Esophagus squamous epithelium (tissue), 5 donors: ENCODE measurements at regions not wholly inside any gene's neighbourhood (a gene's known extent, or its start where the extent isn't known, plus 50 kb on each side); places are given as distances from the start of the nearest gene placed in this dataset.
"Not testable (repeated sequence)": the region's sequence is repeated elsewhere in the genome, so short reads cannot be mapped to it uniquely, and the experiment has no call there.

Experiments used
- DNase-seq: peaks from one replicate; lab custom pipeline; 2025; lab: John Stamatoyannopoulos, UW
- H3K27ac ChIP-seq, 4 donors: fragments of 200-600 bp; sonication (generic); one replicate each; pipeline ENCODE4 v1.5.1; 2016 to 2019; ENCODE audit warnings: mild to moderate bottlenecking in 1 of 4
- H3K27me3 ChIP-seq, 4 donors: fragments of 200-600 bp; sonication (generic); 1 replicate in 3 of 4; 2 replicates in 1 of 4; pipeline versions ENCODE4 v1.5.1 to v1.6.0; 2017 to 2021; ENCODE audit warnings: antibody characterized with exemption in 1 of 4
- H3K36me3 ChIP-seq, 3 donors: fragments of 200-600 bp; sonication (generic); one replicate each; pipeline ENCODE4 v1.5.1; 2016 to 2019
- H3K4me1 ChIP-seq, 3 donors: fragments of 200-600 bp; sonication (generic); one replicate each; pipeline ENCODE4 v1.5.1; 2017 to 2019
- H3K4me3 ChIP-seq, 4 donors: fragments of 200-600 bp; sonication (generic); 1 replicate in 3 of 4; 2 replicates in 1 of 4; pipeline ENCODE4 v1.5.1; 2016 to 2019; ENCODE audit warnings: mild to moderate bottlenecking in 2 of 4, moderate library complexity in 1 of 4
- H3K9me3 ChIP-seq, 3 donors: fragments of 200-600 bp; sonication (generic); one replicate each; pipeline ENCODE4 v1.5.1; 2016 to 2019
- CTCF ChIP-seq, 6 experiments: fragments of 450-650 bp in 4 of 6; fragments of 200-600 bp in 2 of 6; sonication (generic) in 2 of 6; IDR thresholded peaks; one replicate each; pipeline ENCODE4 v1.5.1; 2016 to 2019; ENCODE audit warnings: antibody characterized with exemption in 6 of 6, mild to moderate bottlenecking in 4 of 6, moderate library complexity in 4 of 6
- POLR2A ChIP-seq, 4 donors: fragments of 450-650 bp; IDR thresholded peaks; one replicate each; pipeline ENCODE4 v1.6.1; 2017; ENCODE audit warnings: antibody characterized with exemption in 4 of 4, mild to moderate bottlenecking in 4 of 4, moderate library complexity in 3 of 4
- WGBS, 2 donors: methylation state at CpG; one replicate each; pipeline ENCODE4 v1.1.5; 2018; 5-methylcytosine and 5-hydroxymethylcytosine counted together
- intact Hi-C: fragments of 100-400 bp; cut with DNase I; formaldehyde crosslinking; loops from one replicate; pipeline ENCODE4 v1.15.0; 2022
- donor health status: DM: yes; HTN: yes; CAD: no.

- intact Hi-C loops = no loop called here
- no peak for DNase-seq
- H3K27ac ChIP-seq = no peak overlapping the region
- H3K4me1 ChIP-seq = no peaks in the 10 kb centered on the region
- no peaks in the 10 kb centered on the region for H3K36me3 ChIP-seq
- no peaks in the 10 kb centered on the region for H3K27me3 ChIP-seq
- WGBS, 2 donors = 66% methylated on average over 3 of the region's 3 CpGs
- H3K4me3 ChIP-seq = no peak overlapping the region
- peaks cover 0 to 3% (median 0%) of the 10 kb centered on the region in 3 donors for H3K9me3 ChIP-seq
- no peak for TF ChIP-seq CTCF (IDR thresholded peaks at IDR 0.05)
- no peak for TF ChIP-seq POLR2A (IDR thresholded peaks at IDR 0.05)
These were observed 447.1 kb upstream of the CDH10 start for GRCh38 chr5:25091921-25092320.

GRCh38 chr5:25090854-25091253 lies 446.1 kb upstream of the CDH10 start:
- H3K4me3 ChIP-seq = no peak overlapping the region
- H3K4me1 ChIP-seq = no peaks in the 10 kb centered on the region
- TF ChIP-seq CTCF (IDR thresholded peaks at IDR 0.05) = no peak
- no peak for TF ChIP-seq POLR2A (IDR thresholded peaks at IDR 0.05)
- no peaks in the 10 kb centered on the region for H3K27me3 ChIP-seq
- no peak for DNase-seq
- no peaks in the 10 kb centered on the region for H3K36me3 ChIP-seq
- 68 to 82% methylated on average over 1 of the region's 1 CpG for WGBS, 2 donors
- intact Hi-C loops = no loop called here
- H3K9me3 ChIP-seq = no peaks in the 10 kb centered on the region
- H3K27ac ChIP-seq = no peak overlapping the region

- WGBS, 2 donors = 81 to 88% methylated on average over 8 of the region's 8 CpGs
- no peaks in the 10 kb centered on the region for H3K4me1 ChIP-seq
- no peaks in the 10 kb centered on the region for H3K9me3 ChIP-seq
- no peak overlapping the region for H3K27ac ChIP-seq
- intact Hi-C loops = no loop called here
- no peak overlapping the region for H3K4me3 ChIP-seq
- DNase-seq = no peak
- H3K27me3 ChIP-seq = no peaks in the 10 kb centered on the region
- TF ChIP-seq CTCF (IDR thresholded peaks at IDR 0.05) (no peak), POLR2A (IDR thresholded peaks at IDR 0.05) (no peak)
- no peaks in the 10 kb centered on the region for H3K36me3 ChIP-seq
These were observed 445.5 kb upstream of the CDH10 start for GRCh38 chr5:25090275-25090674.

GRCh38 chr5:25088689-25089088 lies 443.9 kb upstream of the CDH10 start:
- DNase-seq, intact Hi-C loops, H3K9me3 ChIP-seq, H3K27me3 ChIP-seq, H3K4me1 ChIP-seq, H3K36me3 ChIP-seq, H3K4me3 ChIP-seq, H3K27ac ChIP-seq: not testable (repeated sequence)
- 54 to 75% methylated on average over 5 to 6 of the region's 6 CpGs for WGBS, 2 donors

- H3K27me3 ChIP-seq, DNase-seq, H3K36me3 ChIP-seq, H3K9me3 ChIP-seq, H3K4me3 ChIP-seq, H3K27ac ChIP-seq, intact Hi-C loops, H3K4me1 ChIP-seq: not testable (repeated sequence)
- WGBS, 2 donors = 91 to 96% methylated on average over 12 to 13 of the region's 27 CpGs
These were observed 438.5 kb upstream of the CDH10 start for GRCh38 chr5:25083261-25083660.

- Histone ChIP-seq H3K27ac (no peak overlapping the region), H3K4me3 (no peak overlapping the region), H3K36me3 (no peaks in the 10 kb centered on the region), H3K4me1 (no peaks in the 10 kb centered on the region), H3K9me3 (peaks cover 0 to under 1% (median 0%) of the 10 kb centered on the region in 3 donors), H3K27me3 (no peaks in the 10 kb centered on the region)
- TF ChIP-seq CTCF (IDR thresholded peaks at IDR 0.05) = no peak
- TF ChIP-seq POLR2A (IDR thresholded peaks at IDR 0.05) = no peak
- no peak for DNase-seq
- WGBS, 2 donors = 88 to 96% methylated on average over 1 of the region's 1 CpG
- intact Hi-C loops = no loop called here
These were observed 421.5 kb upstream of the CDH10 start for GRCh38 chr5:25066239-25066638.
